ENCODE measurements at regions not wholly inside any gene's neighbourhood (a gene's known extent, or its start where the extent isn't known, plus 50 kb on each side); places are given as distances from the start of the nearest gene placed in this dataset.
"Not testable (repeated sequence)": the region's sequence is repeated elsewhere in the genome, so short reads cannot be mapped to it uniquely, and the experiment has no call there.

DNA sequence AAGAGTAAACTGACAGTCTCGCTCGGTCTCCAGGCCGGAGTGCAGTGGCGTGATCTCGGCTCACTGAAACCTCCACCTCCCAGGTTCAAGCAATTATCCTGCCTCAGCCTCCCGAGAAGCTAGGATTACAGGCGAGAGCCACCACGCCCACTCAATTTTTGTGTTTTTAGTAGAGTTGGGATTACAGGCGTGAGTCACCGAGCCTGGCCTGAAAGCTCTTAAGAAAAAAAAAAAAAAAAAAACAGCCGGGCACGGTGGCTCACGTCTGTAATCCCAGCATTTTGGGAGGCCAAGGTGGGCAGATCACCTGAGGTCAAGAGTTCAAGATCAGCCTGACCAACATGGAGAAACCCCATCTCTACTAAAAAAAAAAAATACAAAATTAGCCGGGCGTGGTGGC is 55.3 kb upstream of the THOC2 start:
- not testable (repeated sequence) for DNase-seq

GRCh38 chrX:123788744-123789143 is 55.9 kb upstream of the THOC2 start:
- DNase-seq = no peak

- no peak for DNase-seq
Measured at GRCh38 chrX:123797543-123798447, 62.1 kb upstream of the XIAP start.

- not testable (repeated sequence) for DNase-seq
Measured at GRCh38 chrX:123798706-123799430, 61.0 kb upstream of the XIAP start.

DNA sequence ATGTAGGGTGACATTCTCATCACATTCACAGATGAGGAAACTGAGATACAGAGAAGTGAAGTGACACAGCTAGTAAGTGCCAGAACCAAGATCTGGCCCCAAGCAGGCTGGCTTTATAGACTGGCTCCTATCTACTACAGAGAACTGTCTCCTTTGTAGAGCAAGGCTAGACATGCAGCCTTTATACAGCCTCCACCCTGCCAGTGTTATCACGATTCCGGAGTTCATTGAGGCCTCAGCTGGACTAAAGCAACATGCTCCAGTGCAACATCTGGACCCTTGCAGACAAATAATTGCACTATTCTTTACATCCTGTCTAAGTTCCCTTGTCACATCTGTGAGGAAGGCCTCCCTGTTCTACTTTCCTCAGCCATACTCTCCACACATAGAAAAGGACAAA is 58.0 kb upstream of the XIAP start:
- DNase-seq = no peak

- peak; percentile 42 for DNase-seq
Measured at GRCh38 chrX:123803331-123803983, 56.4 kb upstream of the XIAP start.

DNA sequence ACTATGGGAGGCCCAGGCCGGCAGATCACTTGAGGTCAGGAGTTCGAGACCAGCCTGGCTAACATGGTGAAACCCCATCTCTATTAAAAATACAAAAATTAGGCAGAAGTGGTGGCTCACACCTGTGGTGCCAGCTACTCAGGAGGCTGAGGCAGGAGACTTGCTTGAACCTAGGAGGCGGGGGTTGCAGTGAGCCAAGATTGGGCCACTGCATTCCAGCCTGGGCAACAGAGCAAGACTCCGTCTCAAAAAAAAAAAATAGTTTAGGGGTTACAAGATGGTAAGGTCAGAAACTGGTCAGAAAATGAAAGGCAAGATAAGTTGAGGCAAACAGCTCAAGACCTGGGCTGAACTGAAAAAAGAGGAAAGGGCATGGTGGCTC is 55.9 kb upstream of the XIAP start:
- DNase-seq = not testable (repeated sequence)

DNA sequence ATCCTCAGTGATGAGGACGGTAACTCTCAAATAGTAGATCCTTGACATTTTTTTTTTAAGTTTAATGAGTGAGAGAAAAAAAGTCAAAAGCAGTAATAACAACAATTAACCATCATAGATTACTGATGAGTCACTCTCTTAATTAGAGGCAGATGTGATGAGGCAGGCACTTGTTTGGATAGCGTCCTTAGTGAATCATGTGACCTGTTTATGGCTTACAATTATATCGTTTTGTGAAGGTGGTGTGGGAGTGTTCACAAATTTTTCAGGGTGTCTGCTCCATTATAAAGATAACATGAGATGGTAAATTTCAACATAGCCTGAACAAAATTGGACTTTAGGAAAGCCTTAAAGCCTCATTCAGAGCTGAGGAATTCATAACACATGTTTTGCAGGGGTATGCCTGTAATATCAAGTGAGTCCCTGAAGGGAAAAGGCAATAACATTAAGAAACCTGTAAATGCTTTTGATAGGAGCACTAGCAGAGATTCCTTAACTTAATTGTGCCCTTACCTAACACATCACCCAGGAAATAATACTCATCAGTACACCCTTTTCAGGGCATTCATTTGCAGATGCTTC is 51.9 kb upstream of the XIAP start:
- no peak for DNase-seq

DNA sequence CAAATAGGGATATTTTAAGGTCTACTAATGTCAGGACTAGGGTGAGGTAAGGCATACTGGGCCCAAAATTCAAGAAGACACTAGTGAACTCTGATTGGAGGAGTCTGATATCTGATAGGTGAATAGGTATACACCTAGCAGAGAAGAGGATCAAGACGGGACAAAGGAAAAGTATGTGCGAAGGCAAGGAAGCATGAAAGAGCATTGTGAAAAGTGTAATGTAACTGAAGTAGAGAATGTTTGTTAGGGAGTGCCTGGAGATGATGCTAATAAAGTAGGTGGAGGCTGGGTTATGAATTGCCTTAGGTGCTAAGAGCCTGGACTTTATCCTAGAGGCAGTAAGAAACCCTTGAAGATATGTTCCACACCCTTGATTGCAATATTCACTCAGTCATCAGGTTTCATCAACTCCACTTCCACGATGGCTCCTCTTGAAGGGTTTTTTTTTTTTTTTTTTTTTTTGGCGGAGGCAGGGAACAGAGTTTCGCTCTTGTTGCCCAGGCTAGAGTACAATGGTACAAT is 49.9 kb upstream of the XIAP start:
- DNase-seq = no peak
